ENCODE measurements at regions not wholly inside any gene's neighbourhood (a gene's known extent, or its start where the extent isn't known, plus 50 kb on each side); places are given as distances from the start of the nearest gene placed in this dataset.

GRCh38 chr18:44548291-44549221, 132.1 kb upstream of the SETBP1 start:
- no peak for TF ChIP-seq EZH2 (IDR thresholded peaks at IDR 0.05; ENCODE audit: insufficient read depth, low read length)
- no peak for TF ChIP-seq CTCF (IDR thresholded peaks at IDR 0.05; ENCODE audit: insufficient read depth, low read depth, low read length)
